IMR-90 (cell line): ENCODE measurements at regions not wholly inside any gene's neighbourhood (a gene's known extent, or its start where the extent isn't known, plus 50 kb on each side); places are given as distances from the start of the nearest gene placed in this dataset.
"Not testable (repeated sequence)": the region's sequence is repeated elsewhere in the genome, so short reads cannot be mapped to it uniquely, and the experiment has no call there.

Source experiments
- CEBPB ChIP-seq: IDR thresholded peaks from 2 replicates; pipeline ENCODE4 v1.6.1; 2012; ENCODE audit warnings: low read depth, low read length, improper control_type of control experiment
- CHD1 ChIP-seq: IDR thresholded peaks from 2 replicates; pipeline ENCODE4 v1.6.1; 2012; ENCODE audit warnings: low read depth, low read length, improper control_type of control experiment
- FOS ChIP-seq: fragments of 150-350 bp; IDR thresholded peaks from 2 replicates; pipeline ENCODE4 v1.6.1; 2016; ENCODE audit warnings: low read depth, low read length
- MAFK ChIP-seq: IDR thresholded peaks from 2 replicates; pipeline ENCODE4 v1.6.1; 2012; ENCODE audit warnings: low read depth, low read length, improper control_type of control experiment
- MAZ ChIP-seq: IDR thresholded peaks from 2 replicates; pipeline ENCODE4 v1.6.1; 2012; ENCODE audit warnings: low read depth, mild to moderate bottlenecking, low read length, improper control_type of control experiment, moderate library complexity, borderline replicate concordance
- MXI1 ChIP-seq: IDR thresholded peaks from 2 replicates; pipeline ENCODE4 v1.6.1; 2012; ENCODE audit warnings: low read depth, mild to moderate bottlenecking, low read length, moderate library complexity, borderline replicate concordance
- NFE2L2 ChIP-seq: fragments of 150-350 bp; IDR thresholded peaks from 2 replicates; pipeline ENCODE4 v1.6.1; 2016; ENCODE audit warnings: low read depth, mild to moderate bottlenecking, low read length
- POLR2A ChIP-seq: IDR thresholded peaks from 2 replicates; pipeline ENCODE4 v1.6.1; 2012; ENCODE audit warnings: mild to moderate bottlenecking, low read depth, low read length
- RAD21 ChIP-seq: IDR thresholded peaks from 2 replicates; pipeline ENCODE4 v1.6.1; 2012; ENCODE audit warnings: low read length, improper control_type of control experiment
- RCOR1 ChIP-seq: IDR thresholded peaks from 2 replicates; pipeline ENCODE4 v1.6.1; 2012; ENCODE audit warnings: mild to moderate bottlenecking, low read length, improper control_type of control experiment; ENCODE audit not compliant: insufficient replicate concordance
- RFX5 ChIP-seq: IDR thresholded peaks from 2 replicates; pipeline ENCODE4 v1.8.0; 2012; ENCODE audit warnings: low read depth, mild to moderate bottlenecking, low read length, moderate library complexity
- TF ChIP-seq, protein P1 (sequence below): conservative IDR thresholded peaks from 2 replicates; pipeline ENCODE4 v1.5.1; 2012; ENCODE audit warnings: mild to moderate bottlenecking, low read depth, low read length, improper control_type of control experiment
- TF ChIP-seq, protein P2 (sequence below): fragments of 150-350 bp; IDR thresholded peaks from 2 replicates; pipeline ENCODE4 v1.6.1; 2017; ENCODE audit warnings: mild to moderate bottlenecking, antibody characterized with exemption, low read length, low read depth

DNA sequence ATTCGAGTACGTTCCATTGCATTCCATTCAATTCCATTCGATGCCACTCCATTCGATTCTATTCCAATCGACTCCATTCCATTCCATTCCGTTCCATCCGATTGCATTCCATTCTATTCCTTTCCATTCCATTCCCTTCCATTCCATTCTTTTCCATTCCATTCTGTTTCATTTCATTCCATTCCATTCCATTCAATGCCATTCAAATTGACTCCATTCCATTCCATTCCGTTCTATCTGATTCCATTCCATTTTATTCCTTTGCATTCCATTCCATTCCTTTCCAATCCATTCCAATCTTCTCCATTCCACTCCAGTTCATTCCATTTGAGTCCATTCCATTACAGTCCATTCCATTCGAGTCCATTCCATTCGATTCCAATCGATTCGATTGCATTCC lies 2580.0 kb upstream of the TPTE start:
- not testable (repeated sequence) for TF ChIP-seq POLR2A, RFX5, FOS, MXI1, CEBPB, RAD21, CHD1, RCOR1, NFE2L2, MAFK, MAZ
- TF ChIP-seq, protein P1, sequence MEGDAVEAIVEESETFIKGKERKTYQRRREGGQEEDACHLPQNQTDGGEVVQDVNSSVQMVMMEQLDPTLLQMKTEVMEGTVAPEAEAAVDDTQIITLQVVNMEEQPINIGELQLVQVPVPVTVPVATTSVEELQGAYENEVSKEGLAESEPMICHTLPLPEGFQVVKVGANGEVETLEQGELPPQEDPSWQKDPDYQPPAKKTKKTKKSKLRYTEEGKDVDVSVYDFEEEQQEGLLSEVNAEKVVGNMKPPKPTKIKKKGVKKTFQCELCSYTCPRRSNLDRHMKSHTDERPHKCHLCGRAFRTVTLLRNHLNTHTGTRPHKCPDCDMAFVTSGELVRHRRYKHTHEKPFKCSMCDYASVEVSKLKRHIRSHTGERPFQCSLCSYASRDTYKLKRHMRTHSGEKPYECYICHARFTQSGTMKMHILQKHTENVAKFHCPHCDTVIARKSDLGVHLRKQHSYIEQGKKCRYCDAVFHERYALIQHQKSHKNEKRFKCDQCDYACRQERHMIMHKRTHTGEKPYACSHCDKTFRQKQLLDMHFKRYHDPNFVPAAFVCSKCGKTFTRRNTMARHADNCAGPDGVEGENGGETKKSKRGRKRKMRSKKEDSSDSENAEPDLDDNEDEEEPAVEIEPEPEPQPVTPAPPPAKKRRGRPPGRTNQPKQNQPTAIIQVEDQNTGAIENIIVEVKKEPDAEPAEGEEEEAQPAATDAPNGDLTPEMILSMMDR: not testable (repeated sequence)
- TF ChIP-seq, protein P2, sequence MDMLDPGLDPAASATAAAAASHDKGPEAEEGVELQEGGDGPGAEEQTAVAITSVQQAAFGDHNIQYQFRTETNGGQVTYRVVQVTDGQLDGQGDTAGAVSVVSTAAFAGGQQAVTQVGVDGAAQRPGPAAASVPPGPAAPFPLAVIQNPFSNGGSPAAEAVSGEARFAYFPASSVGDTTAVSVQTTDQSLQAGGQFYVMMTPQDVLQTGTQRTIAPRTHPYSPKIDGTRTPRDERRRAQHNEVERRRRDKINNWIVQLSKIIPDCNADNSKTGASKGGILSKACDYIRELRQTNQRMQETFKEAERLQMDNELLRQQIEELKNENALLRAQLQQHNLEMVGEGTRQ: not testable (repeated sequence)
